CD4-positive, alpha-beta T cell (primary cell): ENCODE measurements at regions not wholly inside any gene's neighbourhood (a gene's known extent, or its start where the extent isn't known, plus 50 kb on each side); places are given as distances from the start of the nearest gene placed in this dataset.

ENCODE experiments used
- ATAC-seq: fragments of 200-7000 bp; cut with Tn5 transposase; one replicate; pipeline ENCODE4 v1.10.0; 2022; ENCODE audit warnings: mild to moderate bottlenecking; ENCODE audit not compliant: poor library complexity
- CTCF ChIA-PET: fragments of 350-600 bp; sonication (Branson Sonifier 250); formaldehyde crosslinking; loops from one replicate; lab custom pipeline; 2021; ENCODE audit warnings: antibody characterized with exemption, inconsistent platforms; lab: Charles Lee
- POLR2A ChIA-PET: fragments of 350-600 bp; sonication (Branson Sonifier 250); formaldehyde crosslinking; loops from one replicate; lab custom pipeline; 2021; ENCODE audit warnings: antibody characterized with exemption, inconsistent platforms; lab: Charles Lee
- DNase-seq, 14 experiments: peaks; one replicate each; pipeline ENCODE4 v3.0.0-alpha.2; 2013 to 2020; ENCODE audit warnings: mixed read lengths in 2 of 14
- H3K27ac ChIP-seq, 2 donors: one replicate each; pipeline versions ENCODE4 v1.5.1 to v1.7.0; 2013; ENCODE audit warnings: low read length in 2 of 2, low read depth in 1 of 2, mild to moderate bottlenecking in 1 of 2
- H3K27me3 ChIP-seq, 2 experiments: 1 replicate in 1 of 2; 2 replicates in 1 of 2; pipeline versions ENCODE4 v1.6.1 to v1.7.0; 2013; ENCODE audit warnings: low read length in 2 of 2, control low read depth in 1 of 2, mild to moderate bottlenecking in 1 of 2, moderate library complexity in 1 of 2; ENCODE audit not compliant: insufficient read depth in 2 of 2, control insufficient read depth in 1 of 2
- H3K36me3 ChIP-seq: one replicate; pipeline ENCODE4 v1.6.1; 2013; ENCODE audit warnings: low read length, control low read depth; ENCODE audit not compliant: insufficient read depth
- H3K4me1 ChIP-seq: one replicate; pipeline ENCODE4 v1.6.1; 2013; ENCODE audit warnings: low read length, control low read depth; ENCODE audit not compliant: insufficient read depth
- H3K4me3 ChIP-seq: one replicate; pipeline ENCODE4 v1.5.1; 2013; ENCODE audit warnings: mild to moderate bottlenecking, low read length, moderate library complexity
- H3K9me3 ChIP-seq, 2 experiments: 1 replicate in 1 of 2; 2 replicates in 1 of 2; pipeline versions ENCODE4 v1.6.1 to v1.7.0; 2013; ENCODE audit warnings: low read length in 2 of 2, mild to moderate bottlenecking in 2 of 2, control low read depth in 1 of 2, moderate library complexity in 1 of 2; ENCODE audit not compliant: control insufficient read depth in 1 of 2, insufficient read depth in 1 of 2
- H3K27ac Mint-ChIP-seq: one replicate; pipeline ENCODE4 v1.8.0; 2020; ENCODE audit warnings: mixed read lengths
- H3K27me3 Mint-ChIP-seq: one replicate; pipeline ENCODE4 v1.8.0; 2021; ENCODE audit warnings: mixed read lengths
- H3K36me3 Mint-ChIP-seq: one replicate; pipeline ENCODE4 v1.8.0; 2021; ENCODE audit warnings: low read depth, mixed read lengths
- H3K4me1 Mint-ChIP-seq: one replicate; pipeline ENCODE4 v1.8.0; 2021; ENCODE audit warnings: low read depth, mixed read lengths
- H3K4me3 Mint-ChIP-seq: one replicate; pipeline ENCODE4 v1.8.0; 2020; ENCODE audit warnings: mild to moderate bottlenecking, mixed read lengths
- H3K9me3 Mint-ChIP-seq: one replicate; pipeline ENCODE4 v1.8.0; 2020; ENCODE audit warnings: mixed read lengths
- intact Hi-C, 2 experiments: fragments of 100-400 bp; cut with DNase I in 1 of 2; cut with micrococcal nuclease in 1 of 2; formaldehyde crosslinking; loops; one replicate each; pipeline versions ENCODE4 v1.15.1 to v1.9.0; 2023 to 2025; cut with DNase I, micrococcal nuclease
- TF ChIP-seq, protein P1 (sequence below): fragments of 200-600 bp; IDR thresholded peaks from one replicate; pipeline ENCODE4 v1.8.0; 2022; ENCODE audit warnings: antibody characterized with exemption, mild to moderate bottlenecking

DNA sequence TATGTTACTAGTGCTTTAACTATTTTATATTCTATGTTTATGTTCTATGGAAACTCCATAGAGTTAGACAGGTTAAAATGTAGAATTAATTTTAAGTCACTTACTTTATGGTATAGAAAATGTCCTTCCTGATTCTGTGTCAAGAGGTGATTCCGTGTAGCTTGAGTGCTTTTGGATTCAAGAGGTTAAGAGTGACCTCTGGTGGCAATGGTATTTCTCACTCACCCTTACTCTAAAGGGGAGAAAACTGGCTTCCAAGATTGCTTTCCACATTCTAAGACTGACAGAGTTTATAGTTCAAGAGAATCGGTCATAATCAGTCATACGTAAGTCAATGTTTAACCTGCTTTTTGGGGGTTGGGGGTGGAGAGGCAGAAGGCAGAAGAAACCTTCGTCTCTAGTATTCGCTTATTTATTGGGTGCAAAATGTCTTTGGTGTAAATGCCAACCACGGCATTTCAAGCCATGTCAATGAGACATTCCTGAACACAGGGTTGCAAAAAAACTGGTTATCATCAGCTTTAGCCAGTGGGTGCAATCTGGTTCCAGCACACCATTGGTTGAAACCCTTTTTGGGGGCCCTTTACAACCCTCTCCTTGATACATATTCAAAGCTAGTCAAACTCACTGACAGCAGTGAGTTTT is 92.0 kb upstream of the VGLL3 start:
- TF ChIP-seq, protein P1, sequence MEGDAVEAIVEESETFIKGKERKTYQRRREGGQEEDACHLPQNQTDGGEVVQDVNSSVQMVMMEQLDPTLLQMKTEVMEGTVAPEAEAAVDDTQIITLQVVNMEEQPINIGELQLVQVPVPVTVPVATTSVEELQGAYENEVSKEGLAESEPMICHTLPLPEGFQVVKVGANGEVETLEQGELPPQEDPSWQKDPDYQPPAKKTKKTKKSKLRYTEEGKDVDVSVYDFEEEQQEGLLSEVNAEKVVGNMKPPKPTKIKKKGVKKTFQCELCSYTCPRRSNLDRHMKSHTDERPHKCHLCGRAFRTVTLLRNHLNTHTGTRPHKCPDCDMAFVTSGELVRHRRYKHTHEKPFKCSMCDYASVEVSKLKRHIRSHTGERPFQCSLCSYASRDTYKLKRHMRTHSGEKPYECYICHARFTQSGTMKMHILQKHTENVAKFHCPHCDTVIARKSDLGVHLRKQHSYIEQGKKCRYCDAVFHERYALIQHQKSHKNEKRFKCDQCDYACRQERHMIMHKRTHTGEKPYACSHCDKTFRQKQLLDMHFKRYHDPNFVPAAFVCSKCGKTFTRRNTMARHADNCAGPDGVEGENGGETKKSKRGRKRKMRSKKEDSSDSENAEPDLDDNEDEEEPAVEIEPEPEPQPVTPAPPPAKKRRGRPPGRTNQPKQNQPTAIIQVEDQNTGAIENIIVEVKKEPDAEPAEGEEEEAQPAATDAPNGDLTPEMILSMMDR: no peak
- Histone ChIP-seq H3K4me3 (no peak overlapping the region), H3K36me3 (no peaks in the 10 kb centered on the region), H3K27me3 (no peaks in the 10 kb centered on the region), H3K9me3 (no peaks in the 10 kb centered on the region), H3K4me1 (no peaks in the 10 kb centered on the region), H3K27ac (no peak overlapping the region)
- intact Hi-C loops: no loop called here
- Mint-ChIP-seq H3K27me3 (no peaks in the 10 kb centered on the region), H3K9me3 (no peaks in the 10 kb centered on the region), H3K4me1 (no peaks in the 10 kb centered on the region), H3K27ac (no peak overlapping the region), H3K4me3 (no peak overlapping the region), H3K36me3 (no peaks in the 10 kb centered on the region)
- ChIA-PET CTCF (no interaction called here), POLR2A (no interaction called here)
- DNase-seq: peak in 1 of 14 experiments; percentile 6
- ATAC-seq: no peak

DNA sequence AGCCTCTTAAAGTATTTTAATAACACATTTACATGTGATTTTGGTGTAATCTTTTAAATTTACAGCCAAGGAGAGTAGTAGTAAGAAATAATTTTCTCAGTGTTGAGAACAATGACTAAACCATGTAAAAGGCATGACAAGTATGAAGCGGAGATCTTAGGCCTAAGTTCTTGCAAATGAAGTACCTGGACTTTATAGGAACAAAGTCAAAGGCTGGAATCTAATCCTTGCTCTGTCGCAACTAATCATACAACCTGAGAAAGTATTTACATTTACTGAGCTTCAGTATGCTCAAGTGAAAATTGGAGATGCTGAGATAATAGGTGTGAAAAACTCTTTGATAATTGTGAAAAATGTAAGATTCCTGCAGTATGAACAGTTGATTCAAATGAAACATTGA is 86.4 kb upstream of the VGLL3 start:
- ChIA-PET POLR2A (no interaction called here), CTCF (no interaction called here)
- no peaks in the 10 kb centered on the region for H3K27me3 ChIP-seq
- intact Hi-C loops: no loop called here
- Mint-ChIP-seq H3K27me3 (peaks cover 5% of the 10 kb centered on the region), H3K4me3 (no peak overlapping the region), H3K27ac (no peak overlapping the region), H3K4me1 (no peaks in the 10 kb centered on the region), H3K36me3 (no peaks in the 10 kb centered on the region), H3K9me3 (no peaks in the 10 kb centered on the region)
- no peaks in the 10 kb centered on the region for H3K9me3 ChIP-seq
- no peak for DNase-seq
- no peak overlapping the region for H3K27ac ChIP-seq
- no peaks in the 10 kb centered on the region for H3K36me3 ChIP-seq
- no peak overlapping the region for H3K4me3 ChIP-seq
- no peaks in the 10 kb centered on the region for H3K4me1 ChIP-seq
- TF ChIP-seq, protein P1: no peak
- ATAC-seq: no peak

- Histone ChIP-seq H3K9me3 (no peaks in the 10 kb centered on the region), H3K27me3 (no peaks in the 10 kb centered on the region), H3K4me1 (no peaks in the 10 kb centered on the region), H3K27ac (no peak overlapping the region), H3K36me3 (no peaks in the 10 kb centered on the region), H3K4me3 (no peak overlapping the region)
- Mint-ChIP-seq H3K4me1 (no peaks in the 10 kb centered on the region), H3K36me3 (no peaks in the 10 kb centered on the region), H3K9me3 (no peaks in the 10 kb centered on the region), H3K4me3 (no peak overlapping the region), H3K27me3 (peaks cover 5% of the 10 kb centered on the region), H3K27ac (no peak overlapping the region)
- no peak for ATAC-seq
- intact Hi-C loops: no loop called here
- ChIA-PET POLR2A (no interaction called here), CTCF (no interaction called here)
- TF ChIP-seq, protein P1: no peak
- DNase-seq: no peak
Observed at GRCh38 chr3:87076946-87077345, 86.0 kb upstream of the VGLL3 start.
